Mesothelial cell of epicardium (in vitro differentiated cells): ENCODE measurements at regions not wholly inside any gene's neighbourhood (a gene's known extent, or its start where the extent isn't known, plus 50 kb on each side); places are given as distances from the start of the nearest gene placed in this dataset.

ENCODE experiments used
- DNase-seq, 2 experiments: peaks; one replicate each; pipeline ENCODE4 v3.0.0; 2021; ENCODE audit warnings: low spot score in 2 of 2; ENCODE audit not compliant: unreplicated experiment in 2 of 2
- H3K27ac Mint-ChIP-seq: 2 replicates; pipeline ENCODE4 v1.8.0; 2021; ENCODE audit warnings: mixed read lengths
- H3K27me3 Mint-ChIP-seq: 2 replicates; pipeline ENCODE4 v1.8.0; 2021; ENCODE audit warnings: low read depth, mixed read lengths
- H3K36me3 Mint-ChIP-seq: 2 replicates; pipeline ENCODE4 v1.8.0; 2021; ENCODE audit warnings: mixed read lengths
- H3K4me1 Mint-ChIP-seq: 2 replicates; pipeline ENCODE4 v1.8.0; 2021; ENCODE audit warnings: mixed read lengths
- H3K4me3 Mint-ChIP-seq: 2 replicates; pipeline ENCODE4 v1.8.0; 2021; ENCODE audit warnings: mild to moderate bottlenecking, moderate library complexity, mixed read lengths
- H3K9me3 Mint-ChIP-seq: 2 replicates; pipeline ENCODE4 v1.8.0; 2021; ENCODE audit warnings: mixed read lengths
- CTCF ChIP-seq: fragments of 200-600 bp; sonication (generic); IDR thresholded peaks from one replicate; pipeline ENCODE4 v1.5.0; 2021; ENCODE audit warnings: antibody characterized with exemption; ENCODE audit not compliant: unreplicated experiment

GRCh38 chr15:96035635-96036034 lies 294.9 kb upstream of the NR2F2 start:
- peaks cover 58% of the 10 kb centered on the region for H3K4me1 Mint-ChIP-seq
- no peak overlapping the region for H3K4me3 Mint-ChIP-seq
- H3K36me3 Mint-ChIP-seq: peaks cover 2% of the 10 kb centered on the region
- no peak for DNase-seq
- no peak for TF ChIP-seq CTCF
- H3K27me3 Mint-ChIP-seq: no peaks in the 10 kb centered on the region
- H3K9me3 Mint-ChIP-seq: peaks cover 6% of the 10 kb centered on the region
- peak overlapping the region; percentile 88 for H3K27ac Mint-ChIP-seq

GRCh38 chr15:96037584-96037983 lies 292.9 kb upstream of the NR2F2 start:
- no peaks in the 10 kb centered on the region for H3K36me3 Mint-ChIP-seq
- no peaks in the 10 kb centered on the region for H3K9me3 Mint-ChIP-seq
- DNase-seq: no peak
- no peak overlapping the region for H3K4me3 Mint-ChIP-seq
- no peaks in the 10 kb centered on the region for H3K27me3 Mint-ChIP-seq
- H3K4me1 Mint-ChIP-seq: peaks cover 55% of the 10 kb centered on the region
- no peak for TF ChIP-seq CTCF
- no peak overlapping the region for H3K27ac Mint-ChIP-seq

GRCh38 chr15:96038131-96038530 lies 292.4 kb upstream of the NR2F2 start:
- Mint-ChIP-seq H3K4me3 (no peak overlapping the region), H3K27ac (no peak overlapping the region), H3K36me3 (no peaks in the 10 kb centered on the region), H3K4me1 (peaks cover 55% of the 10 kb centered on the region), H3K9me3 (no peaks in the 10 kb centered on the region), H3K27me3 (no peaks in the 10 kb centered on the region)
- no peak for TF ChIP-seq CTCF
- DNase-seq: no peak

- Mint-ChIP-seq H3K27ac (no peak overlapping the region), H3K4me3 (no peak overlapping the region), H3K4me1 (peaks cover 51% of the 10 kb centered on the region), H3K9me3 (no peaks in the 10 kb centered on the region), H3K36me3 (no peaks in the 10 kb centered on the region), H3K27me3 (no peaks in the 10 kb centered on the region)
- DNase-seq: no peak
- TF ChIP-seq CTCF: no peak
These were observed 291.9 kb upstream of the NR2F2 start for GRCh38 chr15:96038650-96039049.

GRCh38 chr15:96041982-96042733 lies 288.3 kb upstream of the NR2F2 start:
- Mint-ChIP-seq H3K27me3 (no peaks in the 10 kb centered on the region), H3K9me3 (no peaks in the 10 kb centered on the region), H3K36me3 (no peaks in the 10 kb centered on the region), H3K4me3 (no peak overlapping the region), H3K27ac (no peak overlapping the region), H3K4me1 (peaks cover 35% of the 10 kb centered on the region)
- no peak for DNase-seq
- no peak for TF ChIP-seq CTCF
